PC-9 (cell line): ENCODE measurements at regions not wholly inside any gene's neighbourhood (a gene's known extent, or its start where the extent isn't known, plus 50 kb on each side); places are given as distances from the start of the nearest gene placed in this dataset.
A peak's percentile ranks its signal among the peaks of the same experiment; 100 is the strongest.

ENCODE experiments used
- BruUV-seq: library from RNA; stranded (reverse); fragments of 400-500 nt; replicated peaks from 2 replicates; lab custom pipeline; 2021; lab: Mats Ljungman, UMichigan
- CTCF ChIA-PET: fragments of 300-600 bp; sonication (Branson Sonifier 250); formaldehyde crosslinking; loops from one replicate; lab custom pipeline; 2022; ENCODE audit warnings: antibody characterized with exemption; lab: Charles Lee
- POLR2A ChIA-PET: fragments of 300-600 bp; sonication (Branson Sonifier 250); formaldehyde crosslinking; loops from one replicate; lab custom pipeline; 2022; ENCODE audit warnings: antibody characterized with exemption; ENCODE audit not compliant: unreplicated experiment; lab: Charles Lee
- DNase-seq, 2 experiments: peaks; one replicate each; pipeline versions ENCODE4 v3.0.0 to v3.0.0-alpha.2; 2015 to 2022; ENCODE audit warnings: mixed read lengths in 1 of 2
- H2AFZ ChIP-seq: fragments of 200-600 bp; sonication (generic); 2 replicates; pipeline ENCODE4 v1.8.1; 2017; ENCODE audit warnings: antibody characterized with exemption
- H3F3A ChIP-seq: fragments of 200-600 bp; sonication (generic); 2 replicates; pipeline ENCODE4 v1.8.1; 2017; ENCODE audit warnings: antibody characterized with exemption, mild to moderate bottlenecking, low read depth; ENCODE audit not compliant: insufficient read depth
- H3K27ac ChIP-seq: fragments of 200-600 bp; sonication (generic); 2 replicates; pipeline ENCODE4 v1.6.1; 2016; ENCODE audit warnings: mixed run types
- H3K27me3 ChIP-seq: fragments of 200-600 bp; sonication (generic); 2 replicates; pipeline ENCODE4 v1.6.1; 2016; ENCODE audit warnings: low read depth, mixed run types; ENCODE audit not compliant: insufficient read depth
- H3K36me3 ChIP-seq: fragments of 200-600 bp; sonication (generic); 2 replicates; pipeline ENCODE4 v1.6.1; 2016; ENCODE audit warnings: low read depth, mixed run types
- H3K4me1 ChIP-seq: fragments of 200-600 bp; sonication (generic); replicated peaks from 2 replicates; pipeline ENCODE4 v1.6.1; 2016; ENCODE audit warnings: mixed run types; ENCODE audit not compliant: insufficient read depth
- H3K4me2 ChIP-seq: fragments of 200-600 bp; sonication (generic); 2 replicates; pipeline ENCODE4 v1.6.1; 2017; ENCODE audit warnings: mixed run types
- H3K4me3 ChIP-seq: fragments of 200-600 bp; sonication (generic); 2 replicates; pipeline ENCODE4 v1.6.1; 2016; ENCODE audit warnings: mixed run types
- H3K79me2 ChIP-seq: fragments of 200-600 bp; sonication (generic); 2 replicates; pipeline ENCODE4 v1.6.1; 2017; ENCODE audit warnings: low read depth, mixed run types
- H3K9me2 ChIP-seq: fragments of 200-600 bp; sonication (generic); 2 replicates; pipeline ENCODE4 v1.8.1; 2017; ENCODE audit warnings: mild to moderate bottlenecking; ENCODE audit not compliant: insufficient read depth
- H3K9me3 ChIP-seq: fragments of 200-600 bp; sonication (generic); 2 replicates; pipeline ENCODE4 v1.8.1; 2016; ENCODE audit warnings: low read depth; ENCODE audit not compliant: insufficient read depth
- H4K20me1 ChIP-seq: fragments of 200-600 bp; sonication (generic); 2 replicates; pipeline ENCODE4 v1.8.1; 2017; ENCODE audit not compliant: insufficient read depth
- EZH2 ChIP-seq: fragments of 200-600 bp; sonication (generic); IDR thresholded peaks from 2 replicates; pipeline ENCODE4 v1.8.0; 2017; ENCODE audit warnings: antibody characterized with exemption, low read depth
- intact Hi-C: fragments of 100-400 bp; cut with micrococcal nuclease; formaldehyde crosslinking; loops from one replicate; pipeline ENCODE4 v1.10.0; 2022; ENCODE audit not compliant: unreplicated experiment
- TF ChIP-seq, protein P1 (sequence below): fragments of 200-600 bp; sonication (generic); conservative IDR thresholded peaks from 2 replicates; pipeline ENCODE4 v1.6.1; 2017; ENCODE audit warnings: mixed run types, antibody characterized with exemption, mild to moderate bottlenecking, moderate library complexity

DNA sequence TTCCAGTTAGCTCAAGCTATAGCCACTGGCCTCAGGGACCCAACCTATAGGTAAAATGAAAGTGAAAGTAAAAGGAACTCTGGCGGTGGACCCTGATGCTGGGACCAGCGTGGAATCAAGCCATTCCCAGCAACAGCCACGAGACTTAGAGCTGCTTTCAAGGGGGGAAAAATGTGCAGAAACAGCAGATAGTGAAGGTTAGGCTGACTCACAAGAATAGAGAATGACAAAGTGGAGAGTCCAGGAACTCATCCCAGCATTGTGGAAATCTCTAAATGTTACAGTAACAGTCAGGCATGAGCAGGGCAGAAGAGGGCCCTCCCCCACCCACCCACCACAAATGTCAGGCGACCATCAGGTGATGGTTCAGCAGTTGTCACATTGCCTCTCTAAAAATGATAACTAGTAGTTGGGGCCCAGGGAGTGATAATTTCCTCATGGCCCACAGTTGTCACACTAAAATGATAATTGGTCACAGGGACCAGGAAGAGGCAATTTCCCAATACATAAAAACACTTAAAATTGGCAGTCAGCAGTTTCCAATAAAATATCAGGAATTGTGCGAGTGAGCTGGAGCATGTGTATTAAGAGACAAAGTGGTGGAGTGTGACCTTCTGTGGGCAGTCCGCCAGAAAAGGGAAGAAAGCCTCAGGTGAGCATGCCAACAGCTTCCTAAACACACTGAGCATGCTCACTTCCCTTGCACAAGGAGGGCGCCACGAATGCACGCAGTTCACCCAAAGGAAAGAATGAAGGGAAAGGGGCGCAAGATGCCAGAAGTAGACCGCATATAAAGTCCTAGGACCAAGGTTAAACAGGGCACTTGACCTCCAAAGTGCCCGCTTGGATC lies 129.8 kb upstream of the PPP1R3A start:
- Histone ChIP-seq H3K27me3 (no peaks in the 10 kb centered on the region), H3K4me1 (no peaks in the 10 kb centered on the region), H3K4me2 (peak overlapping the region; percentile 71), H3K9me2 (no peaks in the 10 kb centered on the region), H3K36me3 (no peaks in the 10 kb centered on the region), H4K20me1 (no peaks in the 10 kb centered on the region), H3K4me3 (peak overlapping the region; percentile 43), H2AFZ (peak overlapping the region; percentile 90), H3K9me3 (no peaks in the 10 kb centered on the region), H3K27ac (no peak overlapping the region), H3F3A (no peaks in the 10 kb centered on the region), H3K79me2 (no peaks in the 10 kb centered on the region)
- ChIA-PET CTCF (interaction anchor here (0.5 kb wide), 1 partner anchor 1109 kb away, joined by 3 read pairs; no protein-coding TSS in a partner anchor), POLR2A (no interaction called here)
- no peak for TF ChIP-seq EZH2
- TF ChIP-seq, protein P1, sequence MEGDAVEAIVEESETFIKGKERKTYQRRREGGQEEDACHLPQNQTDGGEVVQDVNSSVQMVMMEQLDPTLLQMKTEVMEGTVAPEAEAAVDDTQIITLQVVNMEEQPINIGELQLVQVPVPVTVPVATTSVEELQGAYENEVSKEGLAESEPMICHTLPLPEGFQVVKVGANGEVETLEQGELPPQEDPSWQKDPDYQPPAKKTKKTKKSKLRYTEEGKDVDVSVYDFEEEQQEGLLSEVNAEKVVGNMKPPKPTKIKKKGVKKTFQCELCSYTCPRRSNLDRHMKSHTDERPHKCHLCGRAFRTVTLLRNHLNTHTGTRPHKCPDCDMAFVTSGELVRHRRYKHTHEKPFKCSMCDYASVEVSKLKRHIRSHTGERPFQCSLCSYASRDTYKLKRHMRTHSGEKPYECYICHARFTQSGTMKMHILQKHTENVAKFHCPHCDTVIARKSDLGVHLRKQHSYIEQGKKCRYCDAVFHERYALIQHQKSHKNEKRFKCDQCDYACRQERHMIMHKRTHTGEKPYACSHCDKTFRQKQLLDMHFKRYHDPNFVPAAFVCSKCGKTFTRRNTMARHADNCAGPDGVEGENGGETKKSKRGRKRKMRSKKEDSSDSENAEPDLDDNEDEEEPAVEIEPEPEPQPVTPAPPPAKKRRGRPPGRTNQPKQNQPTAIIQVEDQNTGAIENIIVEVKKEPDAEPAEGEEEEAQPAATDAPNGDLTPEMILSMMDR, result no peak
- no TSS peak for BruUV-seq
- intact Hi-C loops, result no loop called here
- DNase-seq, result no peak

DNA sequence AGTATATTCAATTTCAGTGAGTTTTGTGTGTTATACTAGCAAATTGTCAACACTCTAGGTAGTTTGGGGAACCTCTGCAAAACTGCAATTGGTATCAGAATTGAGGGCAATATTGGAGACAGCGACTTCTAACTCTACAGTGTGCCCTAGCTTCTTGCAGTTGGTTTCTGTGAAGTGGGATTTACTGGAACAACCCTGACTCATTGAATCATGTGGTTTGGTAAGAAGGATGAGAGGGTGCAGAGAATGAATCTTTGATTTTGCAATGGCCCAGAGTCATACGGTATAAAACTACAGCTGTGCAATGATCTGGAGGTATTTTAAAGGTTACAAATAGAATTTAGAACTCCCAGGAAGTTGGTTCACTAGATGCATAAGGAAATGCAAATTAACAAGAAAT lies 129.1 kb upstream of the PPP1R3A start:
- intact Hi-C loops, result no loop called here
- H3K9me2 ChIP-seq, result no peaks in the 10 kb centered on the region
- POLR2A ChIA-PET, result no interaction called here
- H3K27me3 ChIP-seq, result no peaks in the 10 kb centered on the region
- no peaks in the 10 kb centered on the region for H3K79me2 ChIP-seq
- no peaks in the 10 kb centered on the region for H3K36me3 ChIP-seq
- peak overlapping the region; percentile 43 for H3K4me3 ChIP-seq
- H2AFZ ChIP-seq, result peak overlapping the region; percentile 90
- H3K27ac ChIP-seq, result no peak overlapping the region
- H4K20me1 ChIP-seq, result no peaks in the 10 kb centered on the region
- H3K4me2 ChIP-seq, result peak overlapping the region; percentile 71
- DNase-seq, result no peak
- TF ChIP-seq EZH2, result no peak
- TF ChIP-seq, protein P1, result no peak
- no peaks in the 10 kb centered on the region for H3F3A ChIP-seq
- H3K4me1 ChIP-seq, result no peaks in the 10 kb centered on the region
- CTCF ChIA-PET, result no interaction called here
- no peaks in the 10 kb centered on the region for H3K9me3 ChIP-seq
- BruUV-seq, result no TSS peak

DNA sequence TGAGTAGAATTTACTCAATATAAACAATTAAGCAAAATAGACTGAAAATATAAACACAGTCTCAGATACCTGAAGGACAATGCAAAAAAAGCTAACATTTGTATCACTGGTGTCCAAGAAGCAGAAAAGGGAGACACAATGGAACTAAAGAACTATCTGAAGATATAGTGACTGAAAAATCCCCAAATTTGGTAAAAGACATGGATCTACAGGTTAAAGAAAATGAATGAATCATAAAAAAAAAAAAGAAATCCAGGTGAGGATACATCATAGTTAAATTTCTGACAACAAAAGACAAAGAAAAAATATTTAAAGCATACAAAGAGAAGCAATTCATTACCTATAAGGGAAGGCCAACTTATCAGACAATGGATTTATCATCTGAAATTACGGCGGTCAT lies 114.7 kb upstream of the PPP1R3A start:
- no peak overlapping the region for H3K4me3 ChIP-seq
- no peaks in the 10 kb centered on the region for H3F3A ChIP-seq
- TF ChIP-seq EZH2, result no peak
- TF ChIP-seq, protein P1, result no peak
- POLR2A ChIA-PET, result no interaction called here
- no peaks in the 10 kb centered on the region for H3K27me3 ChIP-seq
- H3K79me2 ChIP-seq, result no peaks in the 10 kb centered on the region
- H3K9me2 ChIP-seq, result no peaks in the 10 kb centered on the region
- CTCF ChIA-PET, result no interaction called here
- no peaks in the 10 kb centered on the region for H3K36me3 ChIP-seq
- no peak overlapping the region for H3K27ac ChIP-seq
- no peaks in the 10 kb centered on the region; the same call in 1 of the 2 replicates for H3K9me3 ChIP-seq
- intact Hi-C loops, result no loop called here
- no peak overlapping the region for H2AFZ ChIP-seq
- BruUV-seq, result no TSS peak
- no peak overlapping the region for H3K4me2 ChIP-seq
- H3K4me1 ChIP-seq, result no peaks in the 10 kb centered on the region
- DNase-seq, result no peak
- no peaks in the 10 kb centered on the region for H4K20me1 ChIP-seq
